A549 (cell line): ENCODE measurements at regions not wholly inside any gene's neighbourhood (a gene's known extent, or its start where the extent isn't known, plus 50 kb on each side); places are given as distances from the start of the nearest gene placed in this dataset.

Experiments
- ATAC-seq, 2 experiments: fragments of 200-7000 bp in 1 of 2; fragments of >200 bp in 1 of 2; cut with Nextera tagmentation in 1 of 2; cut with Tn5 transposase in 1 of 2; 3 replicates each; pipeline versions ENCODE4 v1.8.0 to v1.9.1; 2018 to 2020; ENCODE audit warnings: mild to moderate bottlenecking in 1 of 2, moderate library complexity in 1 of 2
- CTCF ChIA-PET: fragments of 300-600 bp; sonication (Branson Sonifier 250); formaldehyde crosslinking; extraction: SDS; loops from one replicate; lab custom pipeline; 2021; ENCODE audit warnings: antibody characterized with exemption, inconsistent platforms; lab: Yijun Ruan, JAX
- POLR2A ChIA-PET: fragments of 350-600 bp; formaldehyde crosslinking; extraction: SDS; loops from one replicate; lab custom pipeline; 2021; ENCODE audit warnings: antibody characterized with exemption, inconsistent platforms; lab: Yijun Ruan, JAX
- DNase-seq, 2 experiments: peaks; one replicate each; pipeline versions ENCODE4 v3.0.0 to v3.0.0-alpha.2; 2011 to 2016; ENCODE audit warnings: low read depth in 1 of 2, low spot score in 1 of 2
- FAIRE-seq: peaks from 2 replicates; lab custom pipeline; 2011; peaks lifted over from hg19 to GRCh38; lab: Jason Lieb, UNC
- H3K27ac ChIP-seq, 2 experiments: fragments of >200 bp; sonication (Bioruptor Twin); formaldehyde crosslinking; 3 replicates each; pipeline ENCODE4 v1.5.1; 2016 to 2017
- H3K4me1 ChIP-seq: fragments of >200 bp; sonication (Bioruptor Twin); formaldehyde crosslinking; 3 replicates; pipeline ENCODE4 v1.6.1; 2016
- H3K4me2 ChIP-seq: fragments of >200 bp; sonication (Bioruptor Twin); formaldehyde crosslinking; 3 replicates; pipeline ENCODE4 v1.6.1; 2016
- H3K4me3 ChIP-seq: fragments of >200 bp; sonication (Bioruptor Twin); formaldehyde crosslinking; 3 replicates; pipeline ENCODE4 v1.5.1; 2016
- H3K9me3 ChIP-seq: fragments of >200 bp; sonication (Bioruptor Twin); formaldehyde crosslinking; 3 replicates; pipeline ENCODE4 v1.6.1; 2016
- BHLHE40 ChIP-seq: IDR thresholded peaks from 2 replicates; pipeline ENCODE4 v1.6.1; 2012; ENCODE audit warnings: low read depth, low read length, inconsistent platforms
- CBX2 ChIP-seq: fragments of 200-600 bp; sonication (generic); IDR thresholded peaks from 2 replicates; pipeline ENCODE4 v1.6.1; 2016; ENCODE audit warnings: low read depth, mild to moderate bottlenecking, borderline replicate concordance
- CEBPB ChIP-seq, 2 experiments: fragments of >200 bp in 1 of 2; sonication (Bioruptor Twin) in 1 of 2; formaldehyde crosslinking in 1 of 2; IDR thresholded peaks; 2 replicates each; pipeline ENCODE4 v1.6.1; 2012 to 2016
- EHF ChIP-seq: fragments of 250-450 bp; sonication (Bioruptor Pico); IDR thresholded peaks from 2 replicates; pipeline ENCODE4 v1.5.0; 2020; ENCODE audit warnings: mild to moderate bottlenecking
- EHMT2 ChIP-seq: fragments of 200-600 bp; sonication (generic); IDR thresholded peaks from 2 replicates; pipeline ENCODE4 v1.6.1; 2016; ENCODE audit warnings: antibody characterized with exemption, low read depth, mild to moderate bottlenecking, moderate library complexity
- HEYL ChIP-seq: fragments of 250-450 bp; sonication (Bioruptor Pico); IDR thresholded peaks from 2 replicates; pipeline ENCODE4 v1.8.0; 2021; ENCODE audit warnings: mild to moderate bottlenecking, moderate library complexity
- HOXB13 ChIP-seq: fragments of 250-450 bp; sonication (Bioruptor Pico); IDR thresholded peaks from 2 replicates; pipeline ENCODE4 v1.5.0; 2020; ENCODE audit warnings: low read depth, mild to moderate bottlenecking, moderate library complexity
- KDM5A ChIP-seq: fragments of 200-600 bp; sonication (generic); IDR thresholded peaks from 2 replicates; pipeline ENCODE4 v1.6.1; 2016; ENCODE audit warnings: antibody characterized with exemption, mild to moderate bottlenecking
- MAZ ChIP-seq: fragments of 150-350 bp; IDR thresholded peaks from 2 replicates; pipeline ENCODE4 v1.6.1; 2014; ENCODE audit warnings: antibody characterized with exemption, low read depth, low read length, borderline replicate concordance
- PHF8 ChIP-seq: fragments of 200-600 bp; sonication (generic); IDR thresholded peaks from 2 replicates; pipeline ENCODE4 v1.6.1; 2016; ENCODE audit warnings: low read depth, mild to moderate bottlenecking, antibody characterized with exemption, moderate library complexity, borderline replicate concordance
- RAD21 ChIP-seq, 2 experiments: fragments of >200 bp in 1 of 2; sonication (Bioruptor Twin) in 1 of 2; formaldehyde crosslinking in 1 of 2; IDR thresholded peaks in 1 of 2; conservative IDR thresholded peaks in 1 of 2; 2 replicates in 1 of 2; 3 replicates in 1 of 2; pipeline ENCODE4 v1.6.1; 2012 to 2018; ENCODE audit warnings: inconsistent platforms in 1 of 2
- RNF2 ChIP-seq: fragments of 200-600 bp; sonication (generic); IDR thresholded peaks from 2 replicates; pipeline ENCODE4 v1.6.1; 2016; ENCODE audit warnings: low read depth, mild to moderate bottlenecking, antibody characterized with exemption, moderate library complexity, borderline replicate concordance
- SREBF2 ChIP-seq: fragments of 450-650 bp; IDR thresholded peaks from 2 replicates; pipeline ENCODE4 v1.6.1; 2014; ENCODE audit warnings: mild to moderate bottlenecking, moderate library complexity
- ZFP36 ChIP-seq: fragments of 450-650 bp; IDR thresholded peaks from 2 replicates; pipeline ENCODE4 v1.6.1; 2014; ENCODE audit warnings: borderline replicate concordance; ENCODE audit not compliant: partially characterized antibody
- WGBS: methylation state at CpG from one replicate; pipeline ENCODE4 v1.1.6; 2017; ENCODE audit errors: missing lambda C conversion rate; 5-methylcytosine and 5-hydroxymethylcytosine counted together
- TF ChIP-seq, protein P1 (sequence below): fragments of 250-450 bp; sonication (Bioruptor Pico); IDR thresholded peaks from 2 replicates; pipeline ENCODE4 v1.5.0; 2021; ENCODE audit warnings: mild to moderate bottlenecking, moderate library complexity, borderline replicate concordance
- TF ChIP-seq, protein P2 (sequence below): fragments of >200 bp; sonication (Bioruptor Twin); formaldehyde crosslinking; IDR thresholded peaks from 2 replicates; pipeline ENCODE4 v1.6.1; 2016
- TF ChIP-seq, protein P3 (sequence below): fragments of >200 bp; sonication (Bioruptor Twin); formaldehyde crosslinking; IDR thresholded peaks from 3 replicates; pipeline ENCODE4 v1.6.1; 2016
- TF ChIP-seq, protein P4 (sequence below): IDR thresholded peaks from 2 replicates; pipeline ENCODE4 v1.6.1; 2012
- TF ChIP-seq, protein P5 (sequence below): fragments of 150-350 bp; IDR thresholded peaks from 2 replicates; pipeline ENCODE4 v1.6.1; 2014; ENCODE audit warnings: low read depth, mild to moderate bottlenecking, low read length

DNA sequence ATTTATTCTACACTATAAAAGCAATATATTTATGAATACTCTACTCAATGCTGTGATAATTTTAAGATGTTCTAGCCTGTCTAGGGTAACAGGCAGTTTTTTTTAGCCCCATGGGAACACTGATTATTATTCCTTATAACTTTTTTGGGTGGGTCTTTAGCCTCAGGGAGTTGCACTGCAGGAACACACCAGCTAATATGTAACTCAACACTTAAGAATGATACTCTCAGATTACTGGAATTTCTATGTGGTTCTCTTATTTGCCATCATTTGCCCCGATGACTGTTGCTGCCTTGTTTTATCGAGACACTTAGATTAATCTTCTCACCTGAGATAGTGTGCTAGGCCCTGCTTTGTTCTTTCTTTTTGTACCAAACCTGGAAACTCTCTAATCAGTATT lies 396.9 kb upstream of the SLITRK1 start (continued):
- no peak for TF ChIP-seq BHLHE40
- TF ChIP-seq HEYL, result no peak
- TF ChIP-seq, protein P1, sequence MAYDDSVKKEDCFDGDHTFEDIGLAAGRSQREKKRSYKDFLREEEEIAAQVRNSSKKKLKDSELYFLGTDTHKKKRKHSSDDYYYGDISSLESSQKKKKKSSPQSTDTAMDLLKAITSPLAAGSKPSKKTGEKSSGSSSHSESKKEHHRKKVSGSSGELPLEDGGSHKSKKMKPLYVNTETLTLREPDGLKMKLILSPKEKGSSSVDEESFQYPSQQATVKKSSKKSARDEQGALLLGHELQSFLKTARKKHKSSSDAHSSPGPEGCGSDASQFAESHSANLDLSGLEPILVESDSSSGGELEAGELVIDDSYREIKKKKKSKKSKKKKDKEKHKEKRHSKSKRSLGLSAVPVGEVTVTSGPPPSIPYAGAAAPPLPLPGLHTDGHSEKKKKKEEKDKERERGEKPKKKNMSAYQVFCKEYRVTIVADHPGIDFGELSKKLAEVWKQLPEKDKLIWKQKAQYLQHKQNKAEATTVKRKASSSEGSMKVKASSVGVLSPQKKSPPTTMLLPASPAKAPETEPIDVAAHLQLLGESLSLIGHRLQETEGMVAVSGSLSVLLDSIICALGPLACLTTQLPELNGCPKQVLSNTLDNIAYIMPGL (CRISPR knock-in tag), result no peak
- TF ChIP-seq, protein P2, sequence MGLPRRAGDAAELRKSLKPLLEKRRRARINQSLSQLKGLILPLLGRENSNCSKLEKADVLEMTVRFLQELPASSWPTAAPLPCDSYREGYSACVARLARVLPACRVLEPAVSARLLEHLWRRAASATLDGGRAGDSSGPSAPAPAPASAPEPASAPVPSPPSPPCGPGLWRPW, result no peak

DNA sequence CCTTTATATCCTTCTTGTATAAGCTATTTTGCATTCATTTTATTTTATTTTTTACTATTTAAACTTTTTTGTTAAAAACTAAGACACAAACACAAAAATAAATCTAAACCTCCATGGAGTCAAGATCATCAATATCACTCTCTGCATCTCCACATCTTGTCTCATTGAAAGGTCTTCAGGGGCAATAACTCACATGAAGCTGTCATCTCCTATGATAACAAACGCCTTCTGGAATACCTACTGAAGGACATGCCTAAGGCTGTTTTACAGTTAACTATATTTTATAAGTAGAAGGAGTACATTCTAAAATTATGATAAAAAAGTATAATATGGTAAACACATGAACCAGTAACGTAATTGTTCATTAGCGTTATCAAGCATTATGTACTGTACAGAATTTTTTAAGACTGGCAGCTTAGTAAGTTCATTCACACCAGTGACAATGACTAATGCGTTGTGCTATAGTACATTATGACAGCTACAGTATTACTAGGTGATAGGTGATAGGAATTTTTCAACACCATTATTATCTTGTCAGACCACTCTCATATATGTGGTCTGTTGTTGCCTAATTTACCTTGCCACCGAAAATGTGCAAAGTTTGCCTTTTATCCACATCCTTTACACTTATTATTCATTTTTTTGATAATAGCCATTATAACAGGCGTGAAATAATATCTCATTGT lies 390.7 kb upstream of the SLITRK1 start:
- Histone ChIP-seq H3K4me2 (no peak overlapping the region), H3K9me3 (no peaks in the 10 kb centered on the region), H3K27ac (no peak overlapping the region), H3K4me1 (no peaks in the 10 kb centered on the region), H3K4me3 (no peak overlapping the region)
- CTCF ChIA-PET, result no interaction called here
- TF ChIP-seq, protein P3, sequence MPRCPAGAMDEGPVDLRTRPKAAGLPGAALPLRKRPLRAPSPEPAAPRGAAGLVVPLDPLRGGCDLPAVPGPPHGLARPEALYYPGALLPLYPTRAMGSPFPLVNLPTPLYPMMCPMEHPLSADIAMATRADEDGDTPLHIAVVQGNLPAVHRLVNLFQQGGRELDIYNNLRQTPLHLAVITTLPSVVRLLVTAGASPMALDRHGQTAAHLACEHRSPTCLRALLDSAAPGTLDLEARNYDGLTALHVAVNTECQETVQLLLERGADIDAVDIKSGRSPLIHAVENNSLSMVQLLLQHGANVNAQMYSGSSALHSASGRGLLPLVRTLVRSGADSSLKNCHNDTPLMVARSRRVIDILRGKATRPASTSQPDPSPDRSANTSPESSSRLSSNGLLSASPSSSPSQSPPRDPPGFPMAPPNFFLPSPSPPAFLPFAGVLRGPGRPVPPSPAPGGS, result no peak
- TF ChIP-seq SREBF2 (no peak), EHMT2 (no peak), MAZ (no peak), PHF8 (no peak), CEBPB (IDR thresholded peaks at IDR 0.05) (no peak), HOXB13 (CRISPR knock-in tag) (no peak), ZFP36 (no peak), RAD21 (conservative IDR thresholded peaks at IDR 0.05 in 1 of 2, IDR thresholded peaks at IDR 0.05 in 1 of 2) (no peak), EHF (CRISPR knock-in tag) (no peak), RNF2 (no peak), KDM5A (no peak), CBX2 (no peak)
- TF ChIP-seq, protein P4, sequence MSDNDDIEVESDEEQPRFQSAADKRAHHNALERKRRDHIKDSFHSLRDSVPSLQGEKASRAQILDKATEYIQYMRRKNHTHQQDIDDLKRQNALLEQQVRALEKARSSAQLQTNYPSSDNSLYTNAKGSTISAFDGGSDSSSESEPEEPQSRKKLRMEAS, result no peak
- TF ChIP-seq, protein P5, sequence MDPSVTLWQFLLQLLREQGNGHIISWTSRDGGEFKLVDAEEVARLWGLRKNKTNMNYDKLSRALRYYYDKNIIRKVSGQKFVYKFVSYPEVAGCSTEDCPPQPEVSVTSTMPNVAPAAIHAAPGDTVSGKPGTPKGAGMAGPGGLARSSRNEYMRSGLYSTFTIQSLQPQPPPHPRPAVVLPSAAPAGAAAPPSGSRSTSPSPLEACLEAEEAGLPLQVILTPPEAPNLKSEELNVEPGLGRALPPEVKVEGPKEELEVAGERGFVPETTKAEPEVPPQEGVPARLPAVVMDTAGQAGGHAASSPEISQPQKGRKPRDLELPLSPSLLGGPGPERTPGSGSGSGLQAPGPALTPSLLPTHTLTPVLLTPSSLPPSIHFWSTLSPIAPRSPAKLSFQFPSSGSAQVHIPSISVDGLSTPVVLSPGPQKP, result no peak
- TF ChIP-seq, protein P1 (CRISPR knock-in tag), result no peak
- ATAC-seq (no peak), FAIRE-seq (no peak), DNase-seq (no peak)
- POLR2A ChIA-PET, result no interaction called here
- WGBS, result 32% methylated on average over 6 of the region's 6 CpGs
